ENCODE measurements at regions not wholly inside any gene's neighbourhood (a gene's known extent, or its start where the extent isn't known, plus 50 kb on each side); places are given as distances from the start of the nearest gene placed in this dataset.

DNA sequence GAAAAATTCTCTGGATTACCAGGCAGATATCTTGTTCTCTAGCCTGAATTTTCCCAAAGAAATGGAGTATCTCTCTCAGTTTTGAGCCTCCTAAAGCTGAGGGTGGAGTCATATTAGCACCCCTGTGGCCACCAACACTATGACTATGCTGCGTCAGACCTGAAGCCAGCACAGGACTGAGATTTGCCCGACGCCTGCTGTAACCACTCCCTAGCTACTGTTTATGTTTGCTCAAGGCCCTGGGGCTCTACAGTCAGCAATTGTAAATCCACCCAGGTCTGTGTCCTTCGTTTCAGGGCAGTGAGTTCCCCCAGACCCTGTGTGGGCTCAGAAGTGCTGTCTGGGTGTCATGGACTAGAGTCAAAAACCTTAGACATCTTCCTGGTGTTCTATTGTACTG is 61.4 kb downstream of the ZXDA start:
- no peak for DNase-seq (ENCODE audit: low read depth)

- DNase-seq (ENCODE audit: low read depth) = no peak
These were observed 87.4 kb downstream of the ZXDA start for GRCh38 chrX:57822818-57823217.

- no peak for DNase-seq (ENCODE audit: low read depth)
These were observed 87.9 kb downstream of the ZXDA start for GRCh38 chrX:57822398-57822797.

- peak; percentile 54 for DNase-seq (ENCODE audit: low read depth)
These were observed 88.4 kb downstream of the ZXDA start for GRCh38 chrX:57821703-57822387.

GRCh38 chrX:57817302-57817701 is 93.0 kb downstream of the ZXDA start:
- peak; percentile 7 for DNase-seq (ENCODE audit: low read depth)

GRCh38 chrX:57772637-57773036 is 92.6 kb upstream of the NLRP2B start:
- DNase-seq (ENCODE audit: low read depth) = peak; percentile 1

DNA sequence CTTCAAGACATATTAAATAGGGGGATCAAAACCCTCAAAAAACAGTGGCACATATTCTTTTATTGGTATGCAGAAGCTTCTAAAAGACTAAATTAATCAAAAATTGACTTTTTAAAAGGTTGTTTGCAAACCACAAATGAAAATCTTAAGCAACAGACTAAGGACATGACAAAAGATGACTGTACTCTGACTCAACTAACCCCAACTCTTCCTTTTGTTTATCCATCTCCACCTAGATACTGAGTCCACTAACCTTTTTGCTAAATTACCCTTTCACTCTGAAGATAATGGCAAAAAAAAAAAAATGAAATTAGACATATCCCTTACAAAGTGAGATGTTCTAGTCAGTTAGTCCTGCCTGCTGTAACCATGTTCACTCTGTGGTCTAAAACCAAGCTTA is 91.6 kb upstream of the NLRP2B start:
- peak; percentile 1 for DNase-seq (ENCODE audit: low read depth)

DNA sequence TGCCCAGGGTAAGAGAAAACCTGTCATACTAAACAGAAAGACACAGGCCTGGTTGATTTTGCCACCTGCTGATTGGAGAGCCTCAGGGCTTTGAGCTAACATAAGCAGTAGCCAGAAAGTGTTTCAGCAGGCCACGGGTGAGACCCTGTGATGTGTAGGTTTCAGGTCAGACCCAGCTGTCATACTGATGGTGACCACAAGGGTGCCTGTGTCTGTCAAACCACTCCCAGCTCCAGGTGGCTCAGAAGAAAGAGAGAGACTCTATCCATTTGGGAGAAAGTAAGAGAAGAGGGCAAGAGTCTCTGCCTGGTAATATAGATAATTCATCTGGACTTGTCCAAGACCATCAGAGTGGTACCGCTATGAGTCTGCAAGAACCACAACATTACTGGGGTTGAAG is 72.8 kb upstream of the NLRP2B start:
- no peak for DNase-seq (ENCODE audit: low read depth)

DNA sequence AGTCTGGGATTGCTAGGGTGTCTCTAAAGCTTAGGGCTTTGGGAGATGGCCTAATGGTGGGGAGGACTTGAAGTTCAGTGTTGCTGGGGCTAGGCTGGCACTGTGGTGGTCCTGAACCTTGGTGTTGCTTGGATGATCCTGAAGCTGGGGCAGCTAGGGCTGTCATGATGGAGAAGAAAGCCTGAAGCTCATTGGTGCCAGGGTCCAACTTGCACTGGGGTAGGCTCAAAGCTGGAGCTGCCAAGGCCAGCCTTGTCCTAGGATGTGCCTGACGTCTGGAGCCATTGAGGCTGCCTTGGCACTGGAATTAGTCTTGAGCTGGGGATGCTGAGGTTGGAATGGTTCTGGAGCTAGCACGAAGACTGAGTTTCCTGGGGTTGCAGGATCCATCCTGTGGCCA is 61.0 kb upstream of the NLRP2B start:
- no peak for DNase-seq (ENCODE audit: low read depth)

DNA sequence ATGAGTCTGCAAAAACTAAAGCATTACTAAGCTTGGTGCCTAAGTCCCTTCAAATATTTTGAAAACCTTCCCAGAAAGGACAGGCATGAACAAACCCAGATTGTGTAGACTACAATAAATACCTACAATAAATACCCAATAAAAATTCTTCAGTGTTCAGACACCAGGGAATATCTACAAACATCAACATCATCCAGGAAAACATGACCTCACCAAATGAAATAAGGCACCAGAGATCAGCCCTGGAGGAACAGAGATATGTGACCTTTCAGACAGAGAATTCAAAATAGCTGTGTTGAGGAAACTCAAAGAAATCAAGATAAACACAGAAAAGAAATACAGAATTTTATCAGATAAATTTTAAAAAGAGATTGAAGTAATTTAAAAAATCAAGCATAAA is 57.8 kb upstream of the NLRP2B start:
- DNase-seq (ENCODE audit: low read depth) = no peak

All from ELR (cell line).